ENCODE measurements at regions not wholly inside any gene's neighbourhood (a gene's known extent, or its start where the extent isn't known, plus 50 kb on each side); places are given as distances from the start of the nearest gene placed in this dataset.

- no peak for TF ChIP-seq POLR2A (IDR thresholded peaks at IDR 0.05; ENCODE audit: low read length)
- TF ChIP-seq GATA1 (IDR thresholded peaks at IDR 0.05; ENCODE audit: low read depth, low read length) = no peak
Measured at GRCh38 chr6:10140136-10140535, 274.7 kb downstream of the TFAP2A start.
